ENCODE measurements at regions not wholly inside any gene's neighbourhood (a gene's known extent, or its start where the extent isn't known, plus 50 kb on each side); places are given as distances from the start of the nearest gene placed in this dataset.
"Not testable (repeated sequence)": the region's sequence is repeated elsewhere in the genome, so short reads cannot be mapped to it uniquely, and the experiment has no call there.

GRCh38 chr7:106562711-106563366, 98.1 kb downstream of the CCDC71L start:
- DNase-seq (ENCODE audit: low read depth in 2 of 2): no peak

- DNase-seq (ENCODE audit: low read depth in 2 of 2): no peak
Observed at GRCh38 chr7:106561666-106562411, 99.1 kb downstream of the CCDC71L start.

GRCh38 chr7:106561151-106561550, 99.8 kb downstream of the CCDC71L start:
- DNase-seq (ENCODE audit: low read depth in 2 of 2): no peak

- no peak for DNase-seq (ENCODE audit: low read depth in 2 of 2)
Observed at GRCh38 chr7:106560482-106560881, 100.5 kb downstream of the CCDC71L start.

DNA sequence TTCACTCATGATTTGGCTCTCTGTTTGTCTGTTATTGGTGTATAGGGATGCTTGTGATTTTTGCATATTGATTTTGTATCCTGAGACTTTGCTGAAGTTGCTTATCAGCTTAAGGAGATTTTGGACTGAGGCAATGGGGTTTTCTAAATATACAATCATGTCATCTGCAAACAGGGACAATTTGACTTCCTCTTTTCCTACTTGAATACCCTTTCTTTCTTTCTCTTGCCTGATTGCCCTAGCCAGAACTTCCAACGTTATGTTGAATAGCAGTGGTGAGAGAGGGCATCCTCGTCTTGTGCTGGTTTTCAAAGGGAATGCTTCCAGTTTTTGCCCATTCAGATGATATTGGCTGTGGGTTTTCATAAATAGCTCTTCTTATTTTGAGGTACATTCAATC, 104.7 kb downstream of the CCDC71L start:
- not testable (repeated sequence) for DNase-seq (ENCODE audit: low read depth in 2 of 2)

DNA sequence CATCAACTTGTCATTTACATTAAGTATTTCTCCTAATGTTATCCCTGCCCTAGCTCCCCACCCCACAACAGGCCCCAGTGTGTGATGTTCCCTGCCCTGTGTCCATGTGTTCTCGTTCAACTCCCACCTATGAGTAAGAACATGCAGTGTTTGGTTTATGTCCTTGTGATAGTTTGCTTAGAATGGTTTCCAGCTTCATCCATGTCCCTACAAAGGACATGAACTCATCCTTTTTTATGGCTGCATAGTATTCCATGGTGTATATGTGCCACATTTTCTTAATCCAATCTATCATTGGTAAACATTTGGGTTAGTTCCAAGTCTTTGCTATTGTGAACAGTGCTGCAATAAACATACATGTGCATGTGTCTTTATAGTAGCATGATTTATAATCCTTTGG, 106.3 kb downstream of the CCDC71L start:
- not testable (repeated sequence) for DNase-seq (ENCODE audit: low read depth in 2 of 2)

DNA sequence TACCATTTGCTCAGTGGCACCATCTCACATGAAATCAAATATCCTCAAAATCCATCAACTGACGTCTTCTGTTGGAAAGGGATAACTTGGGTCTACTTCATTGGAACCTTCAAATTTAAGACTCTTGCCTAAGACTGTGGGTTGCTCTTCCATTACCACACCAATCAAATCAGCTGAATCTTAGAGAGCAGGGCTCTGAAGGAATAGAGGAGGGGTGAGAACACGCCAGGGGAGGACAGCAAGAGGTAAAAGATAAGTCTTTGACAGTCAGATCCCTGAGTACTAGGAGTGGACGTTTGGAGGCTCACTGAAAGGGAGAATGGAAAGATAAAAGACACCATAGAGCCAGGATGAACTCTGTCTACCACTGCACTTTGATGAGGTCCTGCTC, 107.5 kb downstream of the CCDC71L start:
- no peak for DNase-seq (ENCODE audit: low read depth in 2 of 2)

DNA sequence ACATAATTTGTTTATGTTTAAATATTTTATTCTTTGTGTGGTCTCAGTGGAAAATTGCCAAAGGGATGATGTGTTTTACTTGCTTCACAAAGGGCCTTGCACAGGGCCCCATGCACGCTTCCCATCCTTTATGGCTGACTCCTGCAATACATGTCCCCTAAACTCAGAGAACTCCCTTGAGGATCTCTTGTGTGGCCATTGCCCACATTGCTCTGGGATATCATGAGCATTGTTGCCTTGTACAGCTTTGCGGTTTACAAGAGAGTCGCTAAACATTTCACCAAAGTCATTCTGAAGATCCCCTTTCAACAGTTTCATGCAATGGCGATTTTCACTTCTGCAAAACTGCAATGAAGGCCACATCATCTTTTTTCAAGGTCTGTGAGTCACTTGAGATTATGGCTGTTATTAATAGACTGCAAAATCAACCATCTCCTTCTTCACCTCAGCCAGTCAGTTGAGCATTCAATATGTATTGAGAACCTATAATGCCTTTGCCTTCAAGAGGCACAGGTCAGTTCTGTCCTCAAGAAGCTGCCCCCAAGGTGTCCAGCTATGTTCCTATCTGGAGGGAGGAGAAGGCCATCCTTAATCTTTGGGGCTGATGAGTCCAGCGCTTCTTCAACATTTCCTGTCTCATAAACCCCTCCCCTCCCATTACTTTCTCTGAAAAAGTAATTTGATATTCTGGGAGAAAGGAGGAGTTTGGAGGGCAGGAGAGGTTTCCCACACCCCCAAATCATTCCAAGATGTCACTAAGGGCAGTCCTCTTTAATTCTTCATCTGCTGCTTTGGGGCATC, 108.1 kb downstream of the CCDC71L start:
- no peak for DNase-seq (ENCODE audit: low read depth in 2 of 2)

- DNase-seq (ENCODE audit: low read depth in 2 of 2): no peak
Observed at GRCh38 chr7:106551936-106552335, 109.0 kb downstream of the CCDC71L start.

DNA sequence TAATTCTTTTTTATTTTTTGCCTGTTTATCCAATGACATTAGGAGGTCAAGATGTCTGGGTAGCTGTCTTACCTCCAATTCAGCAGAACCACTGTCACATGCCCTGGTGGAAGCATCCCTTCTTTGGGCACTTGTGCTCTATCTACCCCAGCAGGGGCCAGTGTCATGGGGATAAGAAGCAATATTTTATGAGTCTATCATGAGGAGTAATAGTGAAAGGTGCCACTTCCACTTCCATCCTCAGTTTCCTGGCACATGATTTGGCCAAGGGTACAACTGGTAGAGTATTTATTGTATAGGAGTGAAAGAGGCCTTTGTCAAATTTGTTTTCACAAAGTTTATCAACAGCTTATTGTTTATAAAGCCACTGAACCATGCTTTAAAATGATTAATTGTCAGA, 112.5 kb downstream of the CCDC71L start:
- no peak for DNase-seq (ENCODE audit: low read depth in 2 of 2)

GRCh38 chr7:106545275-106545674, 115.7 kb downstream of the CCDC71L start:
- DNase-seq (ENCODE audit: low read depth in 2 of 2): no peak

GRCh38 chr7:106543221-106543757, 117.7 kb downstream of the CCDC71L start:
- no peak for DNase-seq (ENCODE audit: low read depth in 2 of 2)

GRCh38 chr7:106542550-106543220, 118.3 kb downstream of the CCDC71L start:
- peak in 1 of 2 donors; percentile 26 for DNase-seq (ENCODE audit: low read depth in 2 of 2)

DNA sequence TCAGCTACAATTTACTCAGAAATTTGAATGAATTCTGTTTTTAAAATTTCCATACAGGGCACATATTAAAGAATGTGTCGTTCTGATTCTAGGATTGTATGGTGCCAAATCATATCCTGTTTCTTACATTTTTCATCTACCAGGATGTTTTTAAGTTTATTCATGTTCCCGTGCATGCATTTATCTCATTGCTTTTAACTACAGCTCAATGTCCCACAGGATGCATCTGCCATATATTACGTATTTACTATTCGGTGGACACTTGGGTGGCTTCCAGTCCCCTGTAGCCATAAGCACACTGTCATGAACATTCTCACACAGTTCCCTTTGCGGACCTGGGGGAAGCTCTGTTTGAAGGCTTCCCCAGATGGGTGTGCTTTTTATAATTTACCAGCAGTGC, 122.3 kb downstream of the CCDC71L start:
- DNase-seq (ENCODE audit: low read depth in 2 of 2): no peak

- DNase-seq (ENCODE audit: low read depth in 2 of 2): no peak
Observed at GRCh38 chr7:106537119-106537518, 123.8 kb downstream of the CCDC71L start.

- DNase-seq (ENCODE audit: low read depth in 2 of 2): no peak
Observed at GRCh38 chr7:106536079-106536478, 124.9 kb downstream of the CCDC71L start.

GRCh38 chr7:106535234-106535932, 125.6 kb downstream of the CCDC71L start:
- no peak for DNase-seq (ENCODE audit: low read depth in 2 of 2)

GRCh38 chr7:106534271-106534846, 126.6 kb downstream of the CCDC71L start:
- DNase-seq (ENCODE audit: low read depth in 2 of 2): no peak

DNA sequence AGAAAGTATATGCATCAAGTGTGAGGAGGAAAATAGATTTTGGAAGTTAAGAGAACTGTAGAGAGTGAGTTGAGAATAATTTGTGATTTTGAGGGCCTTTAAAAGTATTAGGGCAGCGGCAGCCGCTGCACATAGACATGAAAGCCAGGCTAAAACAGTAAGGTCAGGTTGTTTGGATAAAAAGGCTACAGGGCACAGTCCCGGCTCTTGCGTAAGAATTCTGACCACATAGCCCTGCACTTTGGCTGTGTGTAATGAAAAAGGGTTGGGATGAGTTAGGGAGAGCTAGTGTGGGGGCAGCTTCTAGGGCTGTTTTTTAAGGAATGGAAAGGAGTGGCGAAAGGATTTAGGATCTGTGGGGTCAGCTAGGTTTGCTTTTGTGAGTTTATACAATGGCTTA, 130.8 kb downstream of the CCDC71L start:
- DNase-seq (ENCODE audit: low read depth in 2 of 2): not testable (repeated sequence)

DNA sequence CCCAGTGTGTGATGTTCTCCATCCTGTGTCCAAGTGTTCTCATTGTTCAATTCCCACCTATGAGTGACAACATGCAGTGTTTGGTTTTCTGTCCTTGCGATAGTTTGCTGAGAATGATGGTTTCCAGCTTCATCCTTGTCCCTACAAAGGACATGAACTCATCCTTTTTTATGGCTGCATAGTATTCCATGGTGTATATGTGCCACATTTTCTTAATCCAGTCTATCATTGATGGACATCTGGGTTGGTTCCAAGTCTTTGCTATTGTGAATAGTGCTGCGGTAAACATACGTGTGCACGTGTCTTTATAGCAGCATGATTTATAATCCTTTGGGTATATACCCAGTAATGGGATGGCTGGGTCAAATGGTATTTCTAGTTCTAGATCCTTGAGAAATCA, 134.3 kb downstream of the CCDC71L start:
- DNase-seq (ENCODE audit: low read depth in 2 of 2): not testable (repeated sequence)

DNA sequence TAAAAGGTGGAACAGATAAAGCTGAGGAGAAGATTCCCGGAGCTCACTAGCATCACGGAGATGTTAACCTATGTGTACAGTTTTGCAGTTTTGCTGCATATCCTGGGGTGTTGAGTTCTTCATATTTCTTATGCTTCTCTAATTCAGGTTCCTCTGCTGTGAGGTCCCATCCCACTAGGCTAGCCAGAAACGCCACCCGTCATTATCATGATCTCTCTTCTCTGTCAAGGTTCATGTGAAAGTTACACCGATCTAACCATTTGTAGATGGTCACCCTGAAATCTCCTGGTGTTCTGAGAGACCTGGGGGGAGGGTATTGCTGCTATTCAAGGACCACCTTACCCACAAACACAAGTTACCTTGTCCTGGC, 136.3 kb downstream of the CCDC71L start:
- DNase-seq (ENCODE audit: low read depth in 2 of 2): no peak

Data from stimulated activated CD4-positive, alpha-beta T cell treated with anti-CD3 and anti-CD28 coated beads, Interleukin-1b, Interleukin-23, amount 100 ng/mL, for 4 hours (primary cell).